DOHH2 (cell line): ENCODE measurements at regions not wholly inside any gene's neighbourhood (a gene's known extent, or its start where the extent isn't known, plus 50 kb on each side); places are given as distances from the start of the nearest gene placed in this dataset.

ENCODE experiments used
- EZH2phosphoT487 ChIP-seq: fragments of 200-600 bp; sonication (generic); IDR thresholded peaks from 2 replicates; pipeline ENCODE4 v1.6.1; 2017; ENCODE audit warnings: borderline replicate concordance, mild to moderate bottlenecking, antibody characterized with exemption, low read length, moderate library complexity, mixed read lengths
- TF ChIP-seq, protein P1 (sequence below): fragments of 200-600 bp; sonication (generic); IDR thresholded peaks from one replicate; pipeline ENCODE4 v1.5.1; 2014; ENCODE audit warnings: antibody characterized with exemption, mild to moderate bottlenecking, low read depth, low read length; ENCODE audit not compliant: poor library complexity, severe bottlenecking

- TF ChIP-seq, protein P1, sequence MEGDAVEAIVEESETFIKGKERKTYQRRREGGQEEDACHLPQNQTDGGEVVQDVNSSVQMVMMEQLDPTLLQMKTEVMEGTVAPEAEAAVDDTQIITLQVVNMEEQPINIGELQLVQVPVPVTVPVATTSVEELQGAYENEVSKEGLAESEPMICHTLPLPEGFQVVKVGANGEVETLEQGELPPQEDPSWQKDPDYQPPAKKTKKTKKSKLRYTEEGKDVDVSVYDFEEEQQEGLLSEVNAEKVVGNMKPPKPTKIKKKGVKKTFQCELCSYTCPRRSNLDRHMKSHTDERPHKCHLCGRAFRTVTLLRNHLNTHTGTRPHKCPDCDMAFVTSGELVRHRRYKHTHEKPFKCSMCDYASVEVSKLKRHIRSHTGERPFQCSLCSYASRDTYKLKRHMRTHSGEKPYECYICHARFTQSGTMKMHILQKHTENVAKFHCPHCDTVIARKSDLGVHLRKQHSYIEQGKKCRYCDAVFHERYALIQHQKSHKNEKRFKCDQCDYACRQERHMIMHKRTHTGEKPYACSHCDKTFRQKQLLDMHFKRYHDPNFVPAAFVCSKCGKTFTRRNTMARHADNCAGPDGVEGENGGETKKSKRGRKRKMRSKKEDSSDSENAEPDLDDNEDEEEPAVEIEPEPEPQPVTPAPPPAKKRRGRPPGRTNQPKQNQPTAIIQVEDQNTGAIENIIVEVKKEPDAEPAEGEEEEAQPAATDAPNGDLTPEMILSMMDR = no peak
- TF ChIP-seq EZH2phosphoT487 = no peak
Measured at GRCh38 chr3:99163314-99163713, 261.8 kb upstream of the DCBLD2 start.
